MCF 10A (cell line): ENCODE measurements at regions not wholly inside any gene's neighbourhood (a gene's known extent, or its start where the extent isn't known, plus 50 kb on each side); places are given as distances from the start of the nearest gene placed in this dataset.

ENCODE experiments used
- BruUV-seq: library from RNA; stranded (reverse); fragments of 400-500 nt; replicated peaks from 2 replicates; lab custom pipeline; 2021; lab: Mats Ljungman, UMichigan
- CTCF ChIA-PET: fragments of 300-600 bp; sonication (Branson Sonifier 250); formaldehyde crosslinking; extraction: SDS; loops from one replicate; lab custom pipeline; 2021; ENCODE audit warnings: antibody characterized with exemption, inconsistent platforms; lab: Yijun Ruan, JAX
- POLR2A ChIA-PET: fragments of 300-600, 350-650 bp; sonication (Branson Sonifier 250); formaldehyde crosslinking; extraction: SDS; loops from one replicate; lab custom pipeline; 2020; ENCODE audit warnings: antibody characterized with exemption, inconsistent platforms; lab: Yijun Ruan, JAX
- DNase-seq: peaks from one replicate; pipeline ENCODE4 v3.0.0-alpha.2; 2018; ENCODE audit not compliant: unreplicated experiment
- H3K27ac Mint-ChIP-seq: one replicate; pipeline ENCODE4 v1.8.0; 2022; ENCODE audit warnings: mild to moderate bottlenecking, low read depth, mixed read lengths; ENCODE audit not compliant: unreplicated experiment
- H3K27me3 Mint-ChIP-seq: one replicate; pipeline ENCODE4 v1.8.0; 2022; ENCODE audit warnings: mixed read lengths; ENCODE audit not compliant: insufficient read depth, unreplicated experiment
- H3K36me3 Mint-ChIP-seq: one replicate; pipeline ENCODE4 v1.8.0; 2022; ENCODE audit warnings: mild to moderate bottlenecking, moderate library complexity, mixed read lengths; ENCODE audit not compliant: insufficient read depth, unreplicated experiment
- H3K4me1 Mint-ChIP-seq: one replicate; pipeline ENCODE4 v1.8.0; 2022; ENCODE audit warnings: mixed read lengths; ENCODE audit not compliant: insufficient read depth, unreplicated experiment
- H3K4me3 Mint-ChIP-seq: one replicate; pipeline ENCODE4 v1.8.0; 2022; ENCODE audit warnings: mild to moderate bottlenecking, moderate library complexity, mixed read lengths; ENCODE audit not compliant: unreplicated experiment
- H3K9me3 Mint-ChIP-seq: one replicate; pipeline ENCODE4 v1.8.0; 2022; ENCODE audit warnings: mixed read lengths; ENCODE audit not compliant: unreplicated experiment
- CTCF ChIP-seq: fragments of 200-600 bp; IDR thresholded peaks from one replicate; pipeline ENCODE4 v1.8.0; 2022; ENCODE audit warnings: antibody characterized with exemption, mild to moderate bottlenecking; ENCODE audit not compliant: unreplicated experiment
- intact Hi-C: fragments of 100-400 bp; cut with micrococcal nuclease; formaldehyde crosslinking; loops from 2 replicates; pipeline ENCODE4 v1.14.1; 2022

- ChIA-PET POLR2A (no interaction called here), CTCF (no interaction called here)
- TF ChIP-seq CTCF: no peak
- H3K27ac Mint-ChIP-seq: no peak overlapping the region
- no peak overlapping the region for H3K4me3 Mint-ChIP-seq
- no peaks in the 10 kb centered on the region for H3K36me3 Mint-ChIP-seq
- intact Hi-C loops: no loop called here
- no TSS peak for BruUV-seq
- H3K27me3 Mint-ChIP-seq: no peaks in the 10 kb centered on the region
- DNase-seq: no peak
- no peaks in the 10 kb centered on the region for H3K4me1 Mint-ChIP-seq
- no peaks in the 10 kb centered on the region for H3K9me3 Mint-ChIP-seq
Observed at GRCh38 chr5:29942089-29942488, 1251.4 kb upstream of the CDH6 start.

GRCh38 chr5:29939988-29940387, 1253.5 kb upstream of the CDH6 start:
- intact Hi-C loops: no loop called here
- no peaks in the 10 kb centered on the region for H3K27me3 Mint-ChIP-seq
- H3K36me3 Mint-ChIP-seq: no peaks in the 10 kb centered on the region
- CTCF ChIA-PET: no interaction called here
- H3K9me3 Mint-ChIP-seq: no peaks in the 10 kb centered on the region
- BruUV-seq: no TSS peak
- no peak overlapping the region for H3K4me3 Mint-ChIP-seq
- no peaks in the 10 kb centered on the region for H3K4me1 Mint-ChIP-seq
- H3K27ac Mint-ChIP-seq: no peak overlapping the region
- no peak for TF ChIP-seq CTCF
- no peak for DNase-seq
- POLR2A ChIA-PET: no interaction called here

GRCh38 chr5:29935371-29935770, 1258.1 kb upstream of the CDH6 start:
- no peak for TF ChIP-seq CTCF
- intact Hi-C loops: no loop called here
- H3K4me3 Mint-ChIP-seq: no peak overlapping the region
- no peaks in the 10 kb centered on the region for H3K27me3 Mint-ChIP-seq
- ChIA-PET CTCF (no interaction called here), POLR2A (no interaction called here)
- H3K4me1 Mint-ChIP-seq: no peaks in the 10 kb centered on the region
- BruUV-seq: no TSS peak
- no peak for DNase-seq
- H3K9me3 Mint-ChIP-seq: no peaks in the 10 kb centered on the region
- H3K36me3 Mint-ChIP-seq: no peaks in the 10 kb centered on the region
- H3K27ac Mint-ChIP-seq: no peak overlapping the region

- H3K4me1 Mint-ChIP-seq: no peaks in the 10 kb centered on the region
- CTCF ChIA-PET: interaction anchor here (0.7 kb wide), 1 partner anchor 19 kb away, joined by 6 read pairs; no protein-coding TSS in a partner anchor
Observed at GRCh38 chr5:29930316-29930715, 1263.2 kb upstream of the CDH6 start.

More at GRCh38 chr5:29930316-29930715, 1263.2 kb upstream of the CDH6 start:
- Mint-ChIP-seq H3K27me3 (no peaks in the 10 kb centered on the region), H3K36me3 (no peaks in the 10 kb centered on the region), H3K4me3 (no peak overlapping the region), H3K9me3 (no peaks in the 10 kb centered on the region), H3K27ac (no peak overlapping the region)
- POLR2A ChIA-PET: interaction anchor here (0.8 kb wide), 1 partner anchor 635 kb away, joined by 3 read pairs; no protein-coding TSS in a partner anchor
- DNase-seq: peak; percentile 0
- intact Hi-C loops: no loop called here
- no TSS peak for BruUV-seq
- no peak for TF ChIP-seq CTCF
